HG02981 (cell line): ENCODE measurements at regions not wholly inside any gene's neighbourhood (a gene's known extent, or its start where the extent isn't known, plus 50 kb on each side); places are given as distances from the start of the nearest gene placed in this dataset.
A peak's percentile ranks its signal among the peaks of the same experiment; 100 is the strongest.

Experiments
- ATAC-seq: cut with Tn5 transposase; IDR thresholded peaks from one replicate; pipeline ENCODE4 v1.9.1; 2021; ENCODE audit warnings: mild to moderate bottlenecking, moderate library complexity; ENCODE audit not compliant: unreplicated experiment

DNA sequence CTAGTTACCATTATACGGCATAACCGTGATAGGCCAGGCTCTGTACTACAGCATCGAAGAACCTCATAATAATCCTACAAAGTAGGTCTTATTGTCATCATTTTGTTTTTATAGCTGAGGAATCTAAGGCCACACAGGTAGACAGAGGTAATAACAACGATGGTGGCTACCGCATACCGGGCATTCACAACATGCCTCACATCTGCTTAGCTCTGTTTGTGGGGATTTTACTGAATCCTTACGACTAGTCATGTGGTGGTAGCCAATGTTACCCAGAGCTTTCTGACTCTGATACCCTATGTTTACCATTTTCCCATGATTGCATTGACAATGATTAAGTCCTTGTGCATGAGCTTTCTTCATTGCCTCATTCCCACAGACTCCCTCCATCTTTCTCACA, 269.4 kb downstream of the TCF7L2 start:
- ATAC-seq, result no peak

DNA sequence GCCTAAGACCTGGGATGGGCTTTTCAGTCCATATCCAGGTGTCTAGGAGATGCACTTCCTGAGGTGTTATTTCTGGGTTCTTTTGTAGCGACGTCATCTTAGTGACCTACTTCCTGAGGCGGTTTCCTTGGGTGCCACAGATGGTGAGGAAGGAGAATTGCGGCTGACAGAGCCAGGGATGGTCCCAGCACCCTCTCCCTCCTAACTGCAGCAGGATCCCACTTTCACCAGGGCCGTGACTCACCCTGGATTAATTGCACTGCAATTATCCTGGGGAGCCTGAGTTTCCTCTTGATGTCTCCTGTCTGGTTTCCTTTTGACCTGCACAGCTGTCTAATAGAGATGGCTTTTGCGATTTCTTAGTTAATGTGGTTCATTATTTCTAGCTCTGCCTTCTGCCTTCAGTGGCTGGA, 271.7 kb downstream of the TCF7L2 start:
- ATAC-seq, result no peak

DNA sequence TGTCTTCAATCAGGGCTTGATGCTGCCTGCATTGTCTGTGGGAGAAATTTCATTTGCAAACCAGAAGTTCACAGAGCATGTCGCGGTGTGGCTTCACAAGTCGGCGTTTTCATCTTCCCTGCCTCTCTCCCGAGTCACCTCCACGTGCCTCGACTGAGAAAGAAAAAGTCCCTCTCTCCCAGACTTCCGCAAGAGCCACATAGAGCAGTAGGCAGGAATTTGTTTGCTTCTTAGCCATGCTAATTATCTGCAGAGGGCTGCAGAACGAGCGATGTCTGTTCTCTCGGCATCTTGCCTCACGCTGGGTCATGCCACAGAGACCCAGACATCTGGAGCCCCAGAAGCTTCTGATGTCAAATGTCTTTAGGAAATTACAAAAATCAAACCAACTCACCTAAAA, 272.2 kb downstream of the TCF7L2 start:
- no peak for ATAC-seq

DNA sequence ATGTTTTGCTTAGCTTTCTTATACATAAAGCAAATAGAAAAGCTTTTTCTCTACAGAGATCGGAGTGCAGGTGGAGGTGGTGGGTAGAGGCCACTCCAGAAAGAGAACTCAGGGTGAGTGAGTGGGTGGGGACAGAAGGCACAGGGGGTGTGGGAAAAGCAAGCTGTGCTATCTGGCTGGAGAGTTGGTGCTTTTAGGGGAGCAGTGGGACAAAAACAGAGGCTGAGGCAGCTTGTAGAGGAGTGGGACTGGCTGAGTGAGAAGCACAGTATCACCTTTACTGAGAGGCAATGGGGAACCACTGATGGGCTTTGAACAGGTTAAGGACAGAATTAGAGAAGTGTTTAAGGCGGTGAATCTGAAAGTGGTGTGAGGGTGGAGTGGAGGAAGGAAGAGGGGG, 275.3 kb downstream of the TCF7L2 start:
- ATAC-seq, result no peak

DNA sequence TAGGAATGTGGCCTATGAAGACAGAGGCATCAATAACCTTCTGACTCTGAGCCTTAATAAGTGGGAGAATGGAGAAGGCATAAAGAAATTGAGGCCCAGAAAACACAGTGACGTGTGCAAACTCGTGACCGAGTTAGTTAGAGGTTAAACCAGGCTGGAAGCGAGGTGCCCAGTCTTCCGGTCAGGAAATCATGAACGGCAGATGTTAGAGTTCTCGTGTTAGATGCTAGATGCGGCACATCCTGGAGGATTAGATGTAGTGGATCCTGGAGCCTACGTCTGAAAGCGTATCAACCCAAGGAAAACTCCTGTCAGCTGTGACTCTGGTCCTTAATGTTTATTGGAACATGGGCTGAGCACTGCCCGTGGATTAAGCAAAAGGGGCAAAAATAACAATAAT, 275.9 kb downstream of the TCF7L2 start:
- no peak for ATAC-seq

DNA sequence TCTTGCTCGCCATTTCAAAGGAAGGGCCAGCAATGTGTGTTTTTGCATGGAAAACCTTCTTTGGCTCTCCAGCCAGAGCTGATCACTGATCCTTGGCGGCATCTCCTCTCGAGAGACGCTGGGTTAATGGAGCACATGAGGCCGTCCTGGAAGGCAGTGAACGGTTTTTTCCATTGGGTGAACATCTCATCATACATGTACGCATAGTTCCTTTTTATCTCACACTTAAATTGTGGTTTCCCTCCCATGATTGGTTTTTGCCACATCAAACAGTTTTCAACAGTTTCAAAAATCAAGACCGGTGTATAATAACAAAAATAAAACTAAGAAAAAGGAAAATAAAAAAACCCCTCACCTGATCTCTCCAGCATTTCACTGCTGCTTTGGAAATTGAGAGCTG, 276.4 kb downstream of the TCF7L2 start:
- no peak for ATAC-seq

DNA sequence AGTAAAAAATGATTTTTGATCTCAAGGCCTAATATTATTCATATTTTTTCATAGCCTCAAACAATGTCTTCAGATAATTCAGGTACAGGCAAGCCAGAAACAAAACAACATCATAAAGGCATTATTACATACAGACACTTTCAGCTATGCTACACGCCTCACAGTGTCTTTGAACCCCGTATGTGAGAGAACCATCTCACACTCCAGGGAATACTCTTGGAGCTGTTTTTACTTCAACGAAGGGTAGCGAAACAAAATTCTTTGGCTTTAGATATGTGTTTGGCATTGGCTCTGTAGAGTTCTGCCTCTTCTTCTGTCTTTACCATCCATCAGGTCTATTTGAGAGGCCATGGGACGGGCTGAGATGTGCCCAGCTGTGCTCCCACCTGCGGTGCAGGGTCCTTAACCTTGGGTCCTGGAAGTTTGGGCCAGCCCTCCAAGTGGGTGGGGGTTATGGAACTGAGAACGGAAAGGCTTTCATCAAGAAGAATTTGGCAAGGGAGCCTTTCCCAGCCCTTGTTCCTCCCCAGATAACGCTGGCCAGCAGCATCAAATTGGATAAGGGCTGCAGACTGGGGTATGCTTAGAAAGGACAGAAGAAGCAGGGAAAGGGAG, 276.9 kb downstream of the TCF7L2 start:
- no peak for ATAC-seq

DNA sequence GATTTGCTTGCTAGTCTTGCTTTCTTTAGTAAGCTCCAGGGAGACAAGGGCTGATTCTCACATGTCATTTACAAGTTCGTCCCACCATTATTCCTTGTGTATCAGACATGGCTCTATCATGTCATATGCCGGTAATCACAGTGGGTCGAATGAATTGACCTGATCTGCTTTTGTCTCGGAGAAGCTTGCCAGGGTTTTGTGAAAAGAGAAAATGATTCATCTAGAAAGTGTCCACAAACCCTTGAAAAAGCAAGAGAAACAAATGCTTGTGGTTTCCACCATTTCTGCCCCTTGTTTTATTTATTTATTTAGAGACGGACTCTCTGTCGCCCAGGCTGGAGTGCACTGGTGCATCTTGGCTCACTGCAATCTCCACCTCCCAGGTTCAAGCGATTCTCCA, 278.5 kb downstream of the TCF7L2 start:
- ATAC-seq, result no peak

DNA sequence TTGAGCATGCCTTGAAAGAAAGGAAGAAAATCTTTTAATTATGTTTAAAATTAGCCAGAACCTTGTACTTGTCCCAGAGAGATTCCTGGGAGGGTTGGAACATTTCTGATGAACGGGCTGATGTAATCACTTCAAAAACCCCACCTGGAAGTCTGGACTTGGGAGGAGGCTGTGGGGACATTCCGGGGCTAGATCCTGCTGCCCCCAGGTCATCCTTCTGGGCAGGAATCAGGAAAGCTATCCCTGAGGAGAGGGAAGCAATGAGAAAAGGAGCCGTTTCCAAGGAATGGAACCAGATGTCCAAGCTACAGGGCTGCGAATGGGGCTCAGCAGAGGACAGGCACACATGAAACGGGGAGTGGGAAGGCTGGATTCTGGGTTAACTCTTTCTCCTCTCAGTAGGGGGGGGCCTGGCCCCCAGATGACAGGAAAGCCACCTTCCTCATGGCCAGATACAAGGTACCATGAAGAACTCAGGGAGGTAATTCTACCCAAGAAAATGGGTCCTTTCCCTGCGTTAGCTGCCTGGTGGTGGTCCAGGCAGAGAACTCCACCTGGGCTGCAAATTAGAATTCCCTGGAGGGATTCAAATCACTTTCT, 280.1 kb downstream of the TCF7L2 start:
- no peak for ATAC-seq

DNA sequence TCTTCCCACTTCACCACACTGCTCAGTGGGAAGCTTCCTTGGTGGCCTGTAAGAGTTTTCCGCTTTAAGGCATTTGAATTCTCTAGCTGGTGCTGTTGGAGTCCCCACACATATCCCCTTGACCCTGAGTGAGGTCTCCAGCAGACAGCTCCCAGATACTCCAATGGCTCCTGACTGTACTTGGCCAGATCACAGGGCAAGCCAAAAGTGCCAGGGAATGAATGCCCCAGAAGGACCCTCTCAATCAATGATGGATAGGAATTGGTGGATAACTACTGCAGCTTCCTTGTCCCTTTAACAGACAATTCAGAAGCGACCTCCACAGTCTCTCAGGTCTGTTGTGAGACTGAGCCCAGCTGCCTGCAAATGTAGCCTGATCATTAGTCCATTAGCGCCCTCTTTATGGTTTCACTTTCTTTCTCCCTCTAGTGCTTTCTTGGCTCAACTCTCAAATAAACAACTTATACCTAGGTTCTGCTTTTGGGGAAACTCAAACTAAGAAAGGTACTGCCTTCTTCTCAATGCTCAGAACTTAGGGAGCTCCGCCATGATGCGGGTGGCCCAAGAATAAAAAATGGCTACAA, 283.0 kb downstream of the TCF7L2 start:
- ATAC-seq, result peak; percentile 86

DNA sequence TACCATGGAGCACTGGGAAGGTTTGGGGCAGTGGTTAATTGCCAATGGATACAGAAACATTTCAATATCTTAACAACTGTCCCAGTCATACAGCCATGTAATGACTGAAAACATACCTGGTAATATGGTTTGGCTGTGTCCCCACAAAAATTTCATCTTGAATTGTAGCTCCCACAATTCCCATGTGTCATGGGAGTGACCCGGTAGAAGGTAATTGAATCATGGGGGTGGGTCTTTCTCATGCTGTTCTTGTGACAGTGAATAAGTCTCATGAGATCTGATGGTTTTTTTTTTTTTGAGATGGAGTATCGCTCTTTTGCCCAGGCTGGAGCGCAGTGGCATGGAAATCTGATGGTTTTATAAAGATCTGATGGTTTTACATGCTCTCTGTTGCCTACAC, 284.4 kb downstream of the TCF7L2 start:
- no peak for ATAC-seq

DNA sequence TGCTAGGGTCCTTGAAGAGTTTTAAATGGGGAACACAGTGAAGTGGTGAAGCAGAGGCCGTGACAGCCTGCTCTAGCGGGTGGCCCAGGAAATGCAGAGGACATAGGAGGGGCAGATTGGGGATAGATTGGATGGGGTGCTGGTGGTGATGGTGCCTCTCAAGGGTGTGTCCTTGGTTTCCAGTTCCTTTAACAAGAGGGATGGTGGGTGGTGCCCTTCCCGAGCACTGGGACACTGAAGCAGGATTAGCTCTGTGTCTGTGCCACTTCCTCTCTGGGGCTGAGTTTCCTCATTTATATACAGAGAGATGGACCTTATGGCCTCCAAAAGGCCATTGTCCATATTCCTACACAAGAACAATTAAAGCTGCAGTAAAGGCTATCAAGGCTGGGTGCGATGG, 285.5 kb downstream of the TCF7L2 start:
- ATAC-seq, result no peak

DNA sequence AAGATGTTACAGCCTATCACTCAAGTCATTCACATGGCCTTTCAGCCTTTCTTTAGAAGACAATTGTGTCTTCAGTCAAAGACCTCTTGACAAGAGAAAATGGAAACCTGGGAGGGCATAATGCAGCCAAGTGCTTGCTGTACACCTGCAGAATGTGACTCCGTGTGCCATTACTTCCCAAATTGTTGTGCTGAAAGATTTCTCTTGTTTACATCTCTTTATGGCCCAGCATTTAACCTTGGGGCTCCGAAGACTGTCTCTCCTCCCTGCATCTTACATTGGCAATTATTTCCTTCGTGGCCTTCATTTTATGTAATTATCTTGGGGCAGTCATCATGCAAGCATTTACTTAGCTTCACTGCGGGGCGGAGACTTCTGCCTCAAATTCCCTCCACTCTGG, 287.0 kb downstream of the TCF7L2 start:
- no peak for ATAC-seq

DNA sequence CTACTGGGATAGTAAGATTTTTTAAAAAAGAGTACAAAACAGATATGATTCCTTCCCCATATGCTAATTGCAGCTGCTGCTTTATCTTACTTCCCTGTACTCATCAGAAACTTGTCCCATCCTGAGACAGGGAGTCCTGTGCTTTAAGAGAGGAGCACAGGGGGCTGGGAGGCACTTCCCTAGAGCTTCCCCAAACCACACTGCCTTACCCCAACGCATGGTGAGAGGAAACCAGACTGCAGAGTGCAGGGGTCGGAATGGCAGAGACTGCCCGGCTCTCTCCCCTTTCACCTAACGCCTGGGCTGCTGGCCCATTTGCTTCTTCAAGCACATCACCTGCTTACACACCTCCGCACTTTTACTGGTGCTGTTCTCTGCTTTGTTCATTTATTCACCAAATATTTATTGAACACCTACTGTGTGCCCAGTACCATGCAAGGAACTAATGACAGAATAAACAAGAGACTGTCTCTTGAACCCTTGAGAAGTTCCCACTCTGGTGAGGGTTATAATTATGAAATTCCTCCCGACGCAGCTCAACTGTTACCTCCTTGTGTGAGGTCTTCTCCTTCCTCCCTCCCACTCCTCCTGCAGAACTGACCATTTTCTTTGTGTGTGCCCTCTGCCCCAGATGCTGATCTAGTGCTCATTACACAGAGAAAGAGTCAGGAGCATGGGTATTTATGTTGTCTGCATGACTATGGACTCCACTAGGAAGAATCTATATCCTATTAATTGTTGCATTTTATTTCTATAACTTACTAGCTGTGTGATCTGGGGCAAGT, 289.7 kb downstream of the TCF7L2 start:
- ATAC-seq, result no peak

DNA sequence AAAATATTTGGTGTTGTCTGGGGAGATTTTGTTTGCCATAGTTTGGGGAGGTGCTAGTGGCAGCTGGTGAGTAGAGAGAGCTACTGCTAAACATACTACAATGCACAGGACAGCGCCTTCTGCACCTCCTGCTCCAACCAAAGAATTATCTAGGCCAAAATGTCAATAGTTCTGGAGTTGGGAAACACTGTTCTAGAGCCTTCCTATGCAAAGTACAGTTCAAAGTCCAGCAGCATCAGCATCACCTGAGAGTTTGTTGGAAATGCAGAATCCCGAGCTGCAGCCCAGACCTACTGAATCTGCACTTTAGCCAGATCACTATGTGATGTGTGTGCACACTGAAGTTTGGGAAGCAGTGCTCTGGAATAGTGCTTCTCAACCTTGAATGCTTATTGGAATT, 290.7 kb downstream of the TCF7L2 start:
- ATAC-seq, result no peak

DNA sequence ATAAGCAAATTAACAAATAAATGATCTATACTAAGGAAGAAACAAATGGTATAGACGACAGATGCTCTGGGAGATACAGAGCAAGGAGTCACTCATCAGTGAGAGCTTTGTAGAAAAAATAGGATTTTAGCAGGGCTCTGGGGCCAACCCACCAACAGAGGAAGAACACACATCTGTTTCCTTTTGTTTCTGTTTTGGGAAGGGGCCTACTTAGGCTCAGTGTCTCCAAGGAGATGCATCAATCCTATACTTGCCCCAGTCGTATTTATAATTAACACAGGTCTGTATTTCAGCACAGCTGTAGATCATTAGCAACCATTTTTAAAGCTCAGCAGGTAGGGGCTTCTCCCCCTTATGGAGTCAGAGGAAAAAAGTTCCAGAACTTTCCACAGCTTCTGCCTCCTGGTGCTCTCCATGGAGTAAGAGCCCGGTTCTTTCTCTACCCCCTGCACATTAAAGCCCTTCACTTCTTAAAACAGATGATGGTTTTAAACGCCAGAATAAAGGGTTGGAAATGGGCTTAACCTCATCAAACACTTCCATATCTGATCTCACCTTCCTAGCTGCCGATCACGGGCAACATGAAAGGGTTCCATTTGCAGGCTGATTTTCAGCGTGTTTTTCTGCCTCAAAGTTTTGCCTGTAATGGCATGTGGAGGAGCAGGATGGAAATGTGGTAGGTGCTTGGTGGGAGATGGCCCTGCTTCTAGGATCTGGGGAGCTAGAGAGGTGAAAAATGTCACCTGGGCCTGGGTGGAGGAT, 291.7 kb downstream of the TCF7L2 start:
- no peak for ATAC-seq

DNA sequence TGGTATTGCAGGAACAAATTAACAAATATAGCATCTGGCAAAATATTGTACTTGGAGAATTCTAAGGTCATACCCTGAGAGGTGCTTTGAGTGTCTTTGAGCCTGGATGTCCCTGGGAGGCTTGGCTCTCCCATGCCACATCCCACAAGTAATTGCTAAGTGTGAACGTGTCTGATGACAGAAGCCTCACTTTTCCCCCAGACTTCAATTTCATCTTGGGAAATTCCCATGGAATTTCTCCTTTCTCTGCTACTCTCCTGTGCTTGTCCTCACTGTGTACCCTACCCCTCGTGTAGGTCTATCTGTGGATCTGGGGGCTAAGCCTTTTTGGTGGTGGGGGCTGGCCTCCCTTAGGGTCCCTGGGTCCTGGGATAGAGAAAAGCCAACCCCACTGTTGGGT, 293.3 kb downstream of the TCF7L2 start:
- no peak for ATAC-seq

DNA sequence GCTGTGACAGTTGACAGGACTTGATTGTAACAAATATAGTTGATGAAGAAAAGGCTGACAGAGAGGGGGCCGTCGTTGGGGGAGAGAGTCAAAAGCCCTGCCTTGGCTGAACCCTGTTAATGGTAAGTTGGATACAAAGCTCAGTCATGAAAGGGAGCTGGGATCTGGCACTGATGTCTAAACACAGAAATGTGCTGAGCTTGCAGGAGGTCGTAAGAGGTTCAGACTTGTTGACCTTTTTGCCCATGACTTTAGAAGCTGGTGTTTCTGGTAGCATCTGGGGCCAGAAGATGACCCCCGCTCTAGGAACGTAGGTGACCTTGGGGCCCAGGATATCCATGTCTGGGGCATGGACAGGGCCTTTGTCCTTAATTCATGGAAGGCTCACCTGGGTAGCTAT, 294.7 kb downstream of the TCF7L2 start:
- no peak for ATAC-seq

DNA sequence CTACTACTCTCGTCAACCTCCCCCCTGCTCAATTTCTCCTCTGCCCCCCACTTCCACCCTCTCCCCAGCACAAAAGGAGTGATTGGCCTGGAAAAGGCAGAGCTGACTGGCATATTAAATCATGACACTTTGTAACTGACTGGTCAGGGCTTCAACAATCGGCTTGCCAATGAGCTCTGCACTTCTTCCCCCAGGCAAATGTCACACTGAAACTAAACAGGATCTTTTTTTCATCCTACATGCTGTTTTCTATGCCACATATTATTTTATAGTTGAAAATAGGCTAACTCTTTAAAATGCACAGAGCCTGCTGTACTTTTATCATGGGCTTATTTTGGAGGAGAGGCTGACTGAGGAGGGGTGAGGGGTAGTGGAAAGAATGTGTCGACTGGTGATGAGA, 295.2 kb downstream of the TCF7L2 start:
- no peak for ATAC-seq

DNA sequence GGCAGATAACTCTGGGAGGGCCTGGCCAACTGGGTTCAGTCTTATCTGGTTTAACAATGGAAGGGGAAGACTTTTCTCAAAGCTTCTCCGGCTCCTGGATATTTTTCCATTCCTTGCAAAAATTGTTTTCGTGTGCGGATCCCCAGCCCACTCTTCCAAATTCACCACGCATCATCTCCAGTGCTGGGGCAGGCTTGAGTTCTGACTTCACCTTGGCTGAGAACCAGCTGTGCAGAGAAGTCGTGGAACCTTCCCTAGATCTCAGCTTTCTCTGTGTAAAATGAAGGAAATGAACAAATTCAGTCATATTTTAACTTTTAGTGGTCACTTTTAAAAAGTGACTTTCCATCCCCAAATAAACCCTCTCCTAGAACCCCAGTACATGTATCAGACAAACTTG, 297.0 kb downstream of the TCF7L2 start:
- no peak for ATAC-seq
